ENCODE measurements at regions not wholly inside any gene's neighbourhood (a gene's known extent, or its start where the extent isn't known, plus 50 kb on each side); places are given as distances from the start of the nearest gene placed in this dataset.

DNA sequence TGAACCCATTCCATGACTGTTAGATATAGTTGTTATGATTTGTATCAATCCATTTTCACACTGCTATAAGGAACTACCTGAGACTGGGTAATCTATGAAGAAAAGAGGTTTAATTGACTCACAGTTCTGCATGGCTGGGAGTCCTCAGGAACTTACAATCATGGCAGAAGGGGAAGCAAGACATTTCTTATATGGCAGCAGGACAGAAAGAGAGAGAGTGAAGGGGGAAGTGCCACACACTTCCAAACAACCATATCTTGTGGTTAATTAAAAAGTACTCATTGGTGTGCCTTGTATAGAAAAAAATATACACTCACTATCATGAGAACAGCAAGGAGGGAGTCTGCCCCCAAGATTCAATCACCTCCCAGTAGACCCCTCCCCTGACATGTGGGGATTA, 137.6 kb upstream of the NBPF11 start:
- TF ChIP-seq POLR2AphosphoS5 (IDR thresholded peaks at IDR 0.05) = no peak
- TF ChIP-seq, protein P1, sequence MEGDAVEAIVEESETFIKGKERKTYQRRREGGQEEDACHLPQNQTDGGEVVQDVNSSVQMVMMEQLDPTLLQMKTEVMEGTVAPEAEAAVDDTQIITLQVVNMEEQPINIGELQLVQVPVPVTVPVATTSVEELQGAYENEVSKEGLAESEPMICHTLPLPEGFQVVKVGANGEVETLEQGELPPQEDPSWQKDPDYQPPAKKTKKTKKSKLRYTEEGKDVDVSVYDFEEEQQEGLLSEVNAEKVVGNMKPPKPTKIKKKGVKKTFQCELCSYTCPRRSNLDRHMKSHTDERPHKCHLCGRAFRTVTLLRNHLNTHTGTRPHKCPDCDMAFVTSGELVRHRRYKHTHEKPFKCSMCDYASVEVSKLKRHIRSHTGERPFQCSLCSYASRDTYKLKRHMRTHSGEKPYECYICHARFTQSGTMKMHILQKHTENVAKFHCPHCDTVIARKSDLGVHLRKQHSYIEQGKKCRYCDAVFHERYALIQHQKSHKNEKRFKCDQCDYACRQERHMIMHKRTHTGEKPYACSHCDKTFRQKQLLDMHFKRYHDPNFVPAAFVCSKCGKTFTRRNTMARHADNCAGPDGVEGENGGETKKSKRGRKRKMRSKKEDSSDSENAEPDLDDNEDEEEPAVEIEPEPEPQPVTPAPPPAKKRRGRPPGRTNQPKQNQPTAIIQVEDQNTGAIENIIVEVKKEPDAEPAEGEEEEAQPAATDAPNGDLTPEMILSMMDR (IDR thresholded peaks at IDR 0.05) = no peak

All from prostate gland (tissue), 2 donors.